GM19025 (cell line): ENCODE measurements at regions not wholly inside any gene's neighbourhood (a gene's known extent, or its start where the extent isn't known, plus 50 kb on each side); places are given as distances from the start of the nearest gene placed in this dataset.
"Not testable (repeated sequence)": the region's sequence is repeated elsewhere in the genome, so short reads cannot be mapped to it uniquely, and the experiment has no call there.

Experiments
- ATAC-seq: cut with Tn5 transposase; IDR thresholded peaks from one replicate; pipeline ENCODE4 v1.9.1; 2021; ENCODE audit warnings: mild to moderate bottlenecking, low read depth, moderate library complexity; ENCODE audit not compliant: unreplicated experiment

DNA sequence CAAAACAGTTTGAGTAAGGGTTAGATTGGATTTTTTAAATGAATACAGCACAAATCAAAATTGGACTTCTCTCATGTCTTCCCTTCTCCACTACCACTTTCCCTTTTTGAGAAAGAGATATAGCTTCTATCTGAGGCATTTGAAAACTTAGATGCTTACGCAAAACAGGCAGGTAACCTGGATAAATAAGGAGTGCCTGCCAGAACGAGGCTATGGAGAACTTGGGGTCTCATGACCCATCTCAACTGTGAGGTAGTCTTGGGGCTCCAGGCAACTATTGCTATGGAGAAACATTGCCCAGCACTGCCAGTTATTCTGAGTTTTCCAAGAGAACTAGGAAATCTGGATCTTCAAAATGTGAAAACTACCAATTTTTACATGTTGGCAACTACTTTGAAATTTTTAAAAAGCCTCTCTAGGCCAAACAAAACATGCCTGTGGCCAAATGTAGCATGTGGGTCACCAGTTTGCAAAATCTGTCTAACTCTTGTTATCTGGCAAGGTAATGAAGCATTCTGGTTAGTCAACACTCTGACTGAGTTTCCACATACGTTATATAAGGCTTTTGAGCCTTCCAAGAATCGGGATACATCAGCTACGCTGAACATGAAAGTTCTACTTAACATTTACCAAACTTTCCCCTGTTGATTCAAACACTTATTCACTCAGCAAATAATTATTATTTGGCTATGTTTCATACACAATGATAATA lies 752.7 kb downstream of the KCNA4 start:
- no peak for ATAC-seq

DNA sequence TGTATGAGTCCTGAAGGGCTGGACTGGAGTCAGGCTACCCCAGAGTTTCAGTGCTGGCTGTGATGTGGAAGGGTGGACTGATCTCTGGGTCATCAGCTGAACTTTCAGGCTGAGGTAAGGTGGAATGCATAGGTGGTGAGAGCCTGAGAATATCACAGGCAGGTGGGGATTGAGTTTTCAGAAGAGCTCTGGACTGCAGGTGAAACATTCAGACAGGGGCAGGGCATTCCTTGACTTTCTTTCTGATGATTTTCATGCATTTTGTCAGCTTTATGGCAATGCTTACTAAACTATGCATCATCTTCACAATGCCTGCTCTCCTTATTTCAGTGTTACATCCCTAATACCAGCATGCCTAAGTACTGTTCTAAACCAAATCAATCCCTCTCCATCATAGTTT lies 755.0 kb downstream of the KCNA4 start:
- ATAC-seq = no peak

DNA sequence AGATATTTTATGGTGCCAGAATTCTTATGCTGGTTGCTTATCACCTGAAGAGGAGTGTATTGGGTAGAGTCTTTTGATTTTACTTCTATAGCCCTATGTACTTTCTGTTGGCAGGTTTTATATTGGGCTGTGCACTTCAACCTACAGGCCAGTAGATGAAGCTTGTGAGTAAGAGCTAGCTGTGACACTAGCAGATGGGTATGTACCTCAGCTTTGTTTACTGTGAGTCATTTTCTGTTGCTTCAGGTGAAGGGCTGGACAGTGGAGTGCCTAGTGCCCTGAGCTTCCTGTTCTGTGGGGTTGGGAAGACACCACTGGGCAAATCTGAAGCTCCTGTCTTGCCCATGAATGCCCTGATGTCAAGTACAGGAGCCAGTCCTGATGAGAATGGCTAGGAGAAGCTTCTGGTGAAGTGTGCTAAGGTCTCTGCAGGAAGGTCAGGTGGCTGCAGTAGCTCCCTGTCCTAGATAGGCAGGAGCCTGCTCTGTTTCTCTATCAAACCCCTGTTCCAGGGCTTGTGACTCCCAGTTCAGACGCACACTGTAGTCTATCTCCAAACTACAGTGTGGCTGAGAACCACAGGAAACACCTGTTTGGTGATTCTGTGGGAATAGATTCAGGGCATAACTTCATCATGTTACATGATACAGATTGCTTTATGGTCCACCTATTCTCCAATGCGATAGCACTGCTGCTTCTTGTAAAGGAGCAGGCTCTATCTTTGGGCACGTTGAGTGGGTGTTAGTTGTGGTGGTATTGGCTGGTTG lies 755.7 kb downstream of the KCNA4 start:
- no peak for ATAC-seq

DNA sequence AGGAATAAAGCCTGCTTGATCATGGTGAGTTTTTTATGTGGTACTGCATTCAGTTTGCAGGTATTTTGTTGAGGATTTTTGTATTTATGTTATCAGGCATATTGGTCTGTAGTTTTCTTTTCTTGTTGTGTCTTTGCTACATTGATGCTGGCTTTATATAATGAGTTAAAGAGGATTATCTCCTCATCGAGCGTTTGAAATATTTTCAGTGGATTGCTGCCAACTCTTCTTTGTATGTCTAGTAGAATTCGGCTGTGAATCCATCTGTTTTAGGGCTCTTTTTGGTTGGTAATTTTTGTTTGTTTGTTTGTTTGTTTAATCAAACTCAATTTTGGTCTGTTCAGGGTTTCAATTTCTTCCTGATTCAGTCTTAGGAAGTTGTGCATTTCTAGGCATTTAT lies 758.4 kb downstream of the KCNA4 start:
- ATAC-seq = no peak

DNA sequence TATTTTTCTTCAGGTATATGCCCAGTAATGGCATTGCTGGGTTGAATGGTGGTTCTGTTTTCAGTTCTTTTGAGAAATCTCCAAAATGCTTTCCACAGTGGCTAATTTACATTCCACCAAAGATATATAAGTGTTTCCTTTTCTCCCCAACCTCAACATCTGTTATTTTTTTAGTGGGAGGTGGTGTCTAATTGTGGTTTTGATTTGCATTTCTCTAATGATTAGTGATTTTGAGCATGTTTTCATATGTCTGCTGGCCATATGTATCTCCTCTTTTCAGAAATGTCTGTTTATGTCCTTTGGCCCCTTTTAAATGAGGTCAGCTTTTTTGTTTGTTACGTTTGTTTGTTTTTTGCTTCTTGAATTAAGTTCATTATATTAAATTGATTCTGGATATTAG lies 760.2 kb downstream of the KCNA4 start:
- ATAC-seq = peak; percentile 54

DNA sequence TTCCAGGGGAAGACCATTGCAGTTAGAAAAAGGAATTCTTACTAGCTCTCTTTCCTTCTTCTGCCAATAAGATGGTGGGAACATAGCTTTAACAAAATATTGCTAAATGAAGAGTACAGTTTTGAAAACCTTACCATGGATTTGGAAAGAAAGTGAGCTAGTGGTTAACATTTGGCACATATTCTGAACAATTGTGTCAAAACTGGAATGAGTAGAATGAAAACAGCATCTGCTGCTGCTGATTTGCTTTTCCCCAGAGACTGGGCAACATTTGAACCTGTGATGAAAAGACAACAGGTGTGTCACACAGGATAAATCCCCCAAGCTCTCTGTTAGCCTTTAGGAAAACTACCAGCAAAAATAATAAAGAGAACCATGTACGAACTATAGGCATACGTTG lies 761.4 kb downstream of the KCNA4 start:
- no peak for ATAC-seq

DNA sequence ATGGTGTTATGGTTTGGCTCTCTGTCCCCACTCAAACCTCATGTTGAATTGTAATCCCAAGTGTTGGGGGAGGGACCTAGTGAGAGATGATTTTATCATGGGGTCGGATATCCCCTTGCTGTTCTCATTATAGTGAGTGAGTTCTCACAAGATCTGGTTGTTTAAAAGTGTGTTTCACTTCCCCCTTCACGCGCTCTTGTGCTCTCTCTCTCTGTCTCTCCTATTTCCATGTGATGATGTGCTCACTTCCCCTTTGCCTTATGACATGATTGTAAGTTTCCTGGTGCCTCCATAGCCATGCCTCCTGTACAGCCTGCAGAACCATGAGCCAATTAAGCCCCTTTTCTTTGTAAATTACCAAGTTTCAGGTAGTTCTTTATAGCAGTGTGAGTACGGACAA lies 765.1 kb downstream of the KCNA4 start:
- ATAC-seq = peak; percentile 59

DNA sequence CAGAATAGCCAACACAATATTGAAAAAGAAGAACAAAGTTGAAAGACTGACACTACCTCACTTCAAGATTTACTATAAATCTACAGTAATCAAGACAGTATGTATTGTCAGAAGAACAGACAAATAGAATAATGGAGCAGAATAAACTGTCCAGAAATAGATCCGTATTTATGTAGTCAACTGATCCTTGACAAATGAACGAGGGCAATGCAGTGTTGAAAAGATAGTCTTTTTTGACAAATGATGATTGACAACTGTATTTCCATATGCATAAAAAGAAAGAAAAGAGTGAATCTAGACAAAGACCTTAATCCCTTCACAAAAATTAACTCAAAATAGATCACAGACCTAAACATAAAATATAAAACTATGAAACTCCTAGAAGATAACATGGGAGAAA lies 767.1 kb downstream of the KCNA4 start:
- no peak for ATAC-seq

DNA sequence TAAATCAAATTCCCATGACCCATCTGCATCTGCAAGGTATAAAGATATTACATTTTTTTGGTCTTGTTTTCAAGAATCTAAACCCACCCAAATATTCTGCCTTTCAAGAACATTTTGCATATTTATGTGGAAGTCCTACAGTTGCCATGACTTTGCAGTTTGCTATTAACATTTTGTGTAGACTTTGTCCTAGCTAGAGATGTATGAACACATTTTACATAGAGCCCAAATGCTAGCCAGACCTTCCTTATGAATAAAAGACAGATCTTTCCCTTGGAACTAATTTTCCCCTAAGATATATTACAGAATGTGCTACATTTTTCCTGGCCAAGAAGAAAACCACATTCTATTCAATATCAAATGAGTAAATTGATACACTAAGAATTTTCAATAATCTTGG lies 772.5 kb downstream of the KCNA4 start:
- ATAC-seq = no peak

DNA sequence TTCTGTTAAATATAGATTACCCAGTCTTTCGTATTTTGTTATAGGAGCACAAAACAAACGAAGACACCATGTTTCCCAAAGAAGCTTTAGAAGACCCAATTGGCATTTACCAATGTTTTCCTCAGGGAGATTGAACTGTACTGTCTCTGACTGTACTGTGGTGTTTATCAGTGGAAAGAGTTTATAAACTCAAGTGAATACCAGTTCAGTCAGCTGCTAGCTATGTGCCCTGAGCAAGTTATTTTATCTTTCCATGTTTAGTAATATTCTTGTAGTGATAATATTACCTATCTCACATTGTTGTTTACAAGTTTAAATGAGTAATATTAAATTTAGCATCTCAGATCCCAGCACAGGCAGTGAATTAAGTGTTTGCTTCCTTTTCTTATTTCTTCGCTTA lies 773.2 kb downstream of the KCNA4 start:
- no peak for ATAC-seq

DNA sequence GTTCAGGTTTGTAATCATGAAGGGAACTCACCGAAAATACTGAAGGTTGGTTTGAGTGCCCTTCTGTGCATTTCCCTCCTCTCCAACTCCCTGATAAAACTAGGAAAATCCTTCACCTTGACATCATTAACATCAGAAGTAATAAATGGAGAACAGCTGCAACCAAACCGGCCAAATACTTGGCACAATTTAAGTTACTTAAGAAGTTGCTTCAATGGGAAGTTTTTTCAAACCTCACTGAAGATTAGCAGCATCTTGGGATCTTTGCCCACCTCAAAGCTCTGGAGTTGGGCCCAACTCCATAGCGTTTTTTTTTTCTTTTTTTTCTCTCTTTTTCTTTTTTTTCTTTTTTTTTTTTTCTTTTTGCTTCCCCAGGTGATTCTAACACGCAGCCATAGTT lies 784.8 kb downstream of the KCNA4 start:
- ATAC-seq = no peak

DNA sequence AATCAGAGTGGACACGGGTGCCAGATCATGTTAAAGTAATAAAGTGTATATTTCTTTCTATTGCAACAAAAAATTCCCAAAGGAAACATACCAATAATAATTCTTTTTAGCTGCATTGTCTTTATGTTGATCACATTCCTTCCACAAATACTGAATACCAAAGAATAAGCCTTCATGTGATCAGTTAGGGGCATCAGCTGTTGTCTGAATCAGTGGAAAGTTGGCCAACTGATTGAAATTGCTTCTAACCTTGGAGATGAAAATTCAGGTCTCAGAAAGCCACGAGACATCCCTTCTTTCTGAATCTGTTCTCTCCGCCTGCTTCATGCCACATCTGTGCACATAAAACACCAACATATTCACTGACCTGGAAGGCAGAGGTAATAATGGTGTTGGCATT lies 785.2 kb downstream of the KCNA4 start:
- no peak for ATAC-seq

DNA sequence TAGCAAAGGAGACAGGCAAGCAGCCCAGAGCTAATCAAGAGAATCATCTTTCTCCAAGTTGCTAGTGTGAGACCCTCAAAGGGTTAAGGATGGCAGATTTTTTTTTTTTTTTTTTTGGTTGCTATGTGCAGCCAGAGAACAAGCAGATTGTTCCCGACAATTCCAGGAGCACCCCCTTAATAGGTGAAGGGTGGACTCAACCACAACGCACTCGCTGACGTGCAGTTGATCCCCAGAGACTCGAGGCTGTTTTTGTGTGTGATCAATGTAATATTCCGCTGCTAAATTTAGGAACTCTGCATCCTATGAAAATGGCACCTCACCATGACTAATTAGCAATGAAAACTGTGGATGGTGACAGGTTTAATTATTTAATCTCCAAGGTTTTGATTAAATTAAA lies 789.0 kb downstream of the KCNA4 start:
- no peak for ATAC-seq

DNA sequence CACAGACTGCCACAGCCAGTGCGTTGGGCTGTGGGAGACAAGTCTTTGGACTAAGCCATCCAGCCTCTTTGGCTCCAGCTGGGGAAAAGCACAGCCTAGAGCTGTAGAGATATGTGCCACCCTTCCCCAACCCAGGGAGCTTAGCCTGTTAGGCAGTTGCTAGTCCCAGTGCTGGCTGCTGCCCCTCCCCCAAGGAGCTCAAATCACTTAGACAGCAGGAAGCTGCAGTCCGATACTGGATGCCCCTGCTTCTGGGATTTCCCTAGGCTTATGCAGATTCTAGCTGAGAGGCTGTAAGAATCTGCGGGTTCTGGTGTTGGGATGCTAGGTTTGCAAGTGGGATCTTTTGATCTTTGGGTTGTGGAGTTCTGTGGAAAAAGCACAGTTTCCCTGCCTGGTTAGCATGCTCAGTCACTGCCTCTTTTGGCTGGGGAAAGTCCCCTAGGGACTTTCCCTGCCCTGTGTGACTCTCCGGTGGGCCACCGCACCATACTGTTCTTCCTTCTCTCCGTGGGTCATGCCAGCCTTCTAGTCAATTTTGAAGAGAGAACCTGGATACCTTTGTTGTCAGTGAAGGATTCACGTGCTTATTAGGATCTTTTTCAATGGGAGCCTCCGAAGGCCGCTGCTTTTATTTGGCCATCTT lies 792.0 kb downstream of the KCNA4 start:
- ATAC-seq = no peak

DNA sequence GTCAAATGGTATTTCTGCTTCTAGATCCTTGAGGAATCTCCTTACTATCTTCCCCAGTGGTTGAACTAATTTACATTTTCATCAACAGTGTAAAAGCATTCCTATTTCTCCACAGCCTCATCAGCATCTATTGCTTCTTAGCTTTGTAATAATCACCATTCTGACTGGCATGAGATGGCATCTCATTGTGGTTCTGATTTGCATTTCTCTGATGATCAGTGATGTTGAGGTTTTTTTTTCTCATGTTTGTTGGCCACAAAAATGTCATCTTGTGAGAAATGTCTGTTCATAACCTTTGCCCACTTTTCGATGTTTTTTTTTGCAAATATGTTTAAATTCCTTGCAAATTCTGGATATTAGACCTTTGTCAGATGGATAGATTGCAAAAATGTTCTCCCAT lies 797.3 kb downstream of the KCNA4 start:
- ATAC-seq = not testable (repeated sequence)

DNA sequence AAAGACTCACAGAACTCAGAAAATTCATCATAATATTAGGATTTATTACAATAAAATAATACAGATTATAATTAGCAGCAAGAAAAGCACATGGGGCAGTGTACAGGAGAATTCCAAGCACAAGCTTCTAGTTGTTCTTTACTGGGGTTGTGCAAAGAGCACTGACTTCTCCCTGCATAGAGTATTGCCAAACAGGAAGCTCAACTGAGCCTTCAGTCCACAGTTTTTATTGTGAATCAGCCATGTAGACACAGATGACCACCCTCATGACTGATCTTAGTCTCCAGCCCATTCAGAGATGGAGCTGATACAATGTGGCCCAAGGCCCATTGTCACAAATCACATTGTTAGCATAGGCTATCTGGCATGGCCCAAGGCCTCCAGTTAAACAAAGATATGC lies 798.9 kb downstream of the KCNA4 start:
- no peak for ATAC-seq

DNA sequence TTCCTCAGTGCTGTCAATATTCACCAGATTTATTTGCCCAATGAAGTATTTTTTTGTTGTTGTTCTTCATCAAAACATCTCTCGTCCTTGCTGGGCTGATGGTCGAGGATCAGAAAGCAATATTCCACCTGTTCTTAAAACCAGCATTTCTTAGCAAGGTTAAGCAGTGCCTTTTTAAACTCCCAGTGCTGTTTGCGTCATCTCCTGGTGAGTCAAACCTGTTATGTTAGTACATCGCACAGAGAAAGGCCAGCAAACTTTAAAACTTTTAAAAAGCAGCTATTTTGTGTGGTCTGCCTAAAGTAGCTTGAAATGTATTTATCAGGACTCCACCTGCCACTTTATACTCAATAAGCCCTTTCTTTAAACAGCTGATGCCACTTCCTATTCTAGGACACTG lies 802.0 kb downstream of the KCNA4 start:
- no peak for ATAC-seq

DNA sequence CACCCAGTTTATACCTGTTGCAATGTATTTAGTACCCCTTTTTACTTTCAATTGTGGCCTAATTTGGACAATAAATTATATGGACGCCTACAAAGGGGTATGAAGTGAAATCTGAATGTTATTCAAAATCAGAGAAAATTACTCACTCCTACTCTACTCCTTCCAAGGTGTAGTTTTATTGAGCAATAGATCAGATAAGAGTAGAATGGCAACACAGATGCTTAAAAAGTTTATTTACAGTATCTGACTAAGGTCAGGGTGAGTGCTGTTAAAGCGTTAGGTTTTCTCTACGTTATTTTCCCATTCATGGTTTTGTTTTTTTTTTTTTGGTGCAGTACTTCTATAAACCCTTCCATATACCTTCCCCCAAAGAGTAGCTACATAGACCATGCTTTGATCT lies 805.6 kb downstream of the KCNA4 start:
- ATAC-seq = no peak

DNA sequence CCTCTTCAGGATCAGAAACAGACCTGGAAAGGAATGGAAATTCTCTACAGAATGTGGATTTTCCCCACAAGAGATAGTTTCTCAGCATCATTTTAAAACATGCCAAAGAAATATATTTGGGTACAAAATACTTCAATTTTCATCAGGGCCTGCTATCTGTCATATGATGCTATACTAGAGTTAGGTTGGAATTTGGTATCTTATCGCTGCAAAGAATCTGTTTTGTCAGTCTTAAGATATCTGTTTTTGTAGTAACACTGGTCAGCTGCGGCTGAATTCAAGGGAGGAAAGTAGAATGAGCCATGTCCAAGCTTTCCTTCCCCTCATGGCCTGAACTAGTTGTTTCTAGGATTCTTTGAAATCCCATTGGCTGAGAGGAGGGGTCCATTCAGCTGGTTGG lies 806.4 kb downstream of the KCNA4 start:
- no peak for ATAC-seq

DNA sequence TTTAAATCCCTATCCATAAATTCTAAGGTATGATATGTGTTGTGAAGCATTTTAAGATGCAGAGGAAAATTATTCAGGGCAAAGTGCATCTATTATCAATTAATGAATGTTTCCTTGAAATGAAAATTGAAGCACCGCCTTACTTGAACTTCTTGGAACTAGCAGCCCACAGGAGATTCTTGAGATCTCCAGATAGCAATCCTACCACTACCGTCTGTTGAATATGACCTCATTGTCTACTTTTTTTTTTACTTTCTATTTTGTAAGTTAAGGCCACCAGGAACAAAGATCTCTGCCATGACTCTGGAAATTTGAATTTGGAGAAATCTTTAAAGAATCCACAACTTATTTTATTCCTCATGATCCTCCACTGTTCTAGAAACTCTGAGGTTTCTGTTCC lies 808.7 kb downstream of the KCNA4 start:
- no peak for ATAC-seq

DNA sequence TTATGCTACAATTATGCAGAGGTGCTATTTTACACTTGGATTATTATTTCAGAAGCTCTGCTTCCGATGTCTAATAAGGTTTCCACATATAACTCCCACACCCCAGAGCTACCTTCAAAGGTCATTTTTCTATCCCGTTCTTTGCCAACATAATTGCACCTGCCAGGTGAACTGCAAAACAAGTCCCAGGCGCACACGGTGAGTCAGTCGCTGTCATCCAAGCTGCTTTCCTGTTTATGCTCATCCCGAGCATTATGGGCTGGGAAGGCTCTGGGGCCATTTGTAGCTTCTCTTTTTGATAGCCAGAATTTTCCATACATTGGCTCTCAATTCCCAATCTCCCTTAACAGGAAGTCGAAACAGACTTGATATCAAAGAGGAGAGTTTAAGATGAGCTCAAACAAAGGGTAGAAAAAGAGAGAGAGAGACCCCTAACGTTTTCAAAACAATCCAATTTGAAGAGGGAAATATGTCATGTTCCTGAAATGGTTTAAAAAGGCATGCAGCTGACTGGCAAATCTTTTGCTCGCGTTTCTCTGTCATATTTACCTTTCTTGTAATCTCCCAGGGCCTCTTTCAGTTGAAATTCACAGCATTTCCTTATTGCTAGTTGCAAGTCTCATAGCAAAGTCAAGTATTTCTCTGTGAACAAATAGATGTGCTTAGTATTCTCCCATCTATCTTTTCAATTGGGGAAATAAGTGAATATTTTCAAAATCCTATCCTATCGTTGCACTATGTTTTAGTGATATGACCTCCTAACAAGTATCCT lies 815.9 kb downstream of the KCNA4 start:
- no peak for ATAC-seq
